ENCODE measurements at regions not wholly inside any gene's neighbourhood (a gene's known extent, or its start where the extent isn't known, plus 50 kb on each side); places are given as distances from the start of the nearest gene placed in this dataset.
"Not testable (repeated sequence)": the region's sequence is repeated elsewhere in the genome, so short reads cannot be mapped to it uniquely, and the experiment has no call there.

- POLR2A ChIA-PET; H3K27me3 ChIP-seq (replicated peaks in 1 of 2; ENCODE audit: control insufficient read depth in 2 of 2, insufficient read depth in 2 of 2, low read length in 1 of 2); H3K79me2 ChIP-seq (ENCODE audit: control insufficient read depth, insufficient read depth, low read length); BruUV-seq (replicated peaks); DNase-seq (ENCODE audit: low read depth, low spot score); H3K27ac ChIP-seq (ENCODE audit: control insufficient read depth, insufficient read depth); H4K20me1 ChIP-seq (ENCODE audit: control insufficient read depth, insufficient read depth); H3K4me3 ChIP-seq; CTCF ChIA-PET; H3K9me3 ChIP-seq (replicated peaks; ENCODE audit: control insufficient read depth, insufficient read depth, low read length); H3K4me2 ChIP-seq (ENCODE audit: control insufficient read depth, insufficient read depth); H2AFZ ChIP-seq (ENCODE audit: control insufficient read depth, low read depth, low read length); H3K36me3 ChIP-seq (ENCODE audit: control insufficient read depth in 2 of 2, insufficient read depth in 2 of 2, low read length in 1 of 2); RAD21 ChIA-PET (ENCODE audit: unreplicated experiment); H3K9ac ChIP-seq (ENCODE audit: control insufficient read depth, insufficient read depth, low read length); H3K4me1 ChIP-seq (ENCODE audit: control insufficient read depth, insufficient read depth, low read length); SMC1A ChIA-PET (ENCODE audit: uncharacterized antibody, unreplicated experiment): not testable (repeated sequence)
- peak; percentile 66 for FAIRE-seq
- intact Hi-C loops (cut with micrococcal nuclease; ENCODE audit: unreplicated experiment), result loop anchor here (10.0 kb wide), 2 partner anchors 55 to 325 kb away; no protein-coding TSS in a partner anchor
- ATAC-seq, result peak; percentile 98
- in situ Hi-C loops (cut with MboI), result loop anchor here (25.0 kb wide), 1 partner anchor 112 kb away; no protein-coding TSS in a partner anchor
- WGBS (ENCODE audit: insufficient coverage, insufficient replicate concordance, low lambda C conversion rate, missing lambda C conversion rate), result 0% methylated on average over 1 of the region's 6 CpGs
- TF ChIP-seq RAD21 (IDR thresholded peaks at IDR 0.05; ENCODE audit: insufficient read depth, low read depth, low read length), result peak; percentile 37
- TF ChIP-seq, protein P1, sequence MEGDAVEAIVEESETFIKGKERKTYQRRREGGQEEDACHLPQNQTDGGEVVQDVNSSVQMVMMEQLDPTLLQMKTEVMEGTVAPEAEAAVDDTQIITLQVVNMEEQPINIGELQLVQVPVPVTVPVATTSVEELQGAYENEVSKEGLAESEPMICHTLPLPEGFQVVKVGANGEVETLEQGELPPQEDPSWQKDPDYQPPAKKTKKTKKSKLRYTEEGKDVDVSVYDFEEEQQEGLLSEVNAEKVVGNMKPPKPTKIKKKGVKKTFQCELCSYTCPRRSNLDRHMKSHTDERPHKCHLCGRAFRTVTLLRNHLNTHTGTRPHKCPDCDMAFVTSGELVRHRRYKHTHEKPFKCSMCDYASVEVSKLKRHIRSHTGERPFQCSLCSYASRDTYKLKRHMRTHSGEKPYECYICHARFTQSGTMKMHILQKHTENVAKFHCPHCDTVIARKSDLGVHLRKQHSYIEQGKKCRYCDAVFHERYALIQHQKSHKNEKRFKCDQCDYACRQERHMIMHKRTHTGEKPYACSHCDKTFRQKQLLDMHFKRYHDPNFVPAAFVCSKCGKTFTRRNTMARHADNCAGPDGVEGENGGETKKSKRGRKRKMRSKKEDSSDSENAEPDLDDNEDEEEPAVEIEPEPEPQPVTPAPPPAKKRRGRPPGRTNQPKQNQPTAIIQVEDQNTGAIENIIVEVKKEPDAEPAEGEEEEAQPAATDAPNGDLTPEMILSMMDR (IDR thresholded peaks at IDR 0.05 in 2 of 3, conservative IDR thresholded peaks at IDR 0.05 in 1 of 3; ENCODE audit: control insufficient read depth in 2 of 3, extremely low read depth in 1 of 3, insufficient read depth in 1 of 3, low read depth in 3 of 3, low read length in 3 of 3), result 0 out of 6 replicates have a peak, but pooled peaks of 1 of the 3 experiments have one; percentile 3
Measured at GRCh38 chr15:31650055-31650701, 323.5 kb downstream of the KLF13 start.

- H3K79me2 ChIP-seq (ENCODE audit: control insufficient read depth, insufficient read depth, low read length); H3K4me1 ChIP-seq (ENCODE audit: control insufficient read depth, insufficient read depth, low read length); H4K20me1 ChIP-seq (ENCODE audit: control insufficient read depth, insufficient read depth); ATAC-seq; H2AFZ ChIP-seq (ENCODE audit: control insufficient read depth, low read depth, low read length); FAIRE-seq; H3K27ac ChIP-seq (ENCODE audit: control insufficient read depth, insufficient read depth); H3K36me3 ChIP-seq (ENCODE audit: control insufficient read depth in 2 of 2, insufficient read depth in 2 of 2, low read length in 1 of 2); DNase-seq (ENCODE audit: low read depth, low spot score); H3K27me3 ChIP-seq (replicated peaks in 1 of 2; ENCODE audit: control insufficient read depth in 2 of 2, insufficient read depth in 2 of 2, low read length in 1 of 2); BruUV-seq (replicated peaks); H3K9me3 ChIP-seq (replicated peaks; ENCODE audit: control insufficient read depth, insufficient read depth, low read length); H3K9ac ChIP-seq (ENCODE audit: control insufficient read depth, insufficient read depth, low read length); H3K4me3 ChIP-seq; POLR2A ChIA-PET; H3K4me2 ChIP-seq (ENCODE audit: control insufficient read depth, insufficient read depth); RAD21 ChIA-PET (ENCODE audit: unreplicated experiment); SMC1A ChIA-PET (ENCODE audit: uncharacterized antibody, unreplicated experiment): not testable (repeated sequence)
- intact Hi-C loops (cut with micrococcal nuclease; ENCODE audit: unreplicated experiment) (loop anchor here (10.0 kb wide), 2 partner anchors 62 to 318 kb away; no protein-coding TSS in a partner anchor), in situ Hi-C loops (cut with MboI) (loop anchor here (5.0 to 25.0 kb wide), 2 partner anchors 105 to 210 kb away; no protein-coding TSS in a partner anchor)
- CTCF ChIA-PET, result interaction anchor here (0.6 kb wide), 1 partner anchor 68 kb away, joined by 3 read pairs; no protein-coding TSS in a partner anchor
- WGBS (ENCODE audit: insufficient coverage, insufficient replicate concordance, low lambda C conversion rate, missing lambda C conversion rate), result 31% methylated on average over 8 of the region's 8 CpGs
Measured at GRCh38 chr15:31656915-31657314, 330.3 kb downstream of the KLF13 start.

All from GM12878 (cell line).